C4-2B (cell line): ENCODE measurements at regions not wholly inside any gene's neighbourhood (a gene's known extent, or its start where the extent isn't known, plus 50 kb on each side); places are given as distances from the start of the nearest gene placed in this dataset.

Source experiments
- CTCF ChIP-seq: fragments of 450-650 bp; conservative IDR thresholded peaks from 2 replicates; pipeline ENCODE4 v1.5.1; 2017; ENCODE audit warnings: mild to moderate bottlenecking
- ZFX ChIP-seq: fragments of 450-650 bp; IDR thresholded peaks from 2 replicates; pipeline ENCODE4 v1.6.1; 2017

- TF ChIP-seq CTCF (no peak), ZFX (no peak)
Measured at GRCh38 chr18:27794181-27794926, 382.6 kb downstream of the CDH2 start.
